Dermis blood vessel endothelial cell (primary cell): ENCODE measurements at regions not wholly inside any gene's neighbourhood (a gene's known extent, or its start where the extent isn't known, plus 50 kb on each side); places are given as distances from the start of the nearest gene placed in this dataset.

ENCODE experiments used
- DNase-seq: peaks from one replicate; pipeline ENCODE4 v3.0.0; 2010

GRCh38 chr1:198865319-198865718, 226.5 kb downstream of the PTPRC start:
- no peak for DNase-seq

DNA sequence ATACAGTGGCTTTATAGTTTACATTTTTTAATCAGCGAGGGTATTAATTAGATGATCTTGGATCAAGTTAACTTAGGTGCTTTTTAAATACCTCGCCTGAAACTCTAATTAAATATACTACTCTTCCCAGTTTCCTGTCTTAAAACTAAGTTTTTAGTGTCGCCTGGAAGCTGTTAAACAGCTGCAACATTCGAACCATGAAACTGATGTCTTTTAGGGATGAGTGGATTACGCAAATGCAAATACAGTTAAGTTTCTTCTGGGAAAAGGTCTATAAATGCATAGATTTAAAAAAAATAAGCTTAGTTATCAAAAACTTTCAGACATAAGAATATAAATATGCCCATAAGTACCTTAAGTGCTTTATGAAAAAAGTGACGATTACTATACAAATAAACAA, 228.3 kb downstream of the PTPRC start:
- DNase-seq = no peak

- DNase-seq = no peak
Measured at GRCh38 chr1:198873696-198874230, 234.9 kb downstream of the PTPRC start.

DNA sequence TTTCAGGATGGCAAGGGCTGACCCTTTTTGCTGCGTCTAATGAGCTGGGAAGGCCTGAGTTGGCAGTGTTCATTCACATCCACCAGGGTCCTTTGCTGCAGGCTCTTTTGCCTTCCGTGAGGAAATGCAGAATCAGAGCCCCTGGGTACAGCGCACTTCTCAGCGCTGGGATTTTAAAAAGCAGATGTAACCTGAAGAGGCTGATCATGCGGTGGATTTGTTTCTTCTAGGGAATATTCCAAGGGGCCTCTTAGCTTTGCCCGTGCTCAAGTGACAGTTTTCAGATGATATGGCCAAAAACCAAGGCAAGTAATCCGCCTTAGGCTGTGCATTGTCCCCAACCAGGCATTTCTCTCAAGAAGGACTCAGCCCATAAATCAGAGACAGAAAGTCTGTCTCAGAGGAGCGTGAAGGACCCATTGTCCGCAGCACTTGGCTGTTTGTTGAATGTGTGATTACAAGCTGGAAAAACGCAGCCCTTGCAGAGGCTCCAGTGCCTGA, 237.6 kb downstream of the PTPRC start:
- no peak for DNase-seq

- DNase-seq = no peak
Measured at GRCh38 chr1:198878566-198878965, 239.7 kb downstream of the PTPRC start.

DNA sequence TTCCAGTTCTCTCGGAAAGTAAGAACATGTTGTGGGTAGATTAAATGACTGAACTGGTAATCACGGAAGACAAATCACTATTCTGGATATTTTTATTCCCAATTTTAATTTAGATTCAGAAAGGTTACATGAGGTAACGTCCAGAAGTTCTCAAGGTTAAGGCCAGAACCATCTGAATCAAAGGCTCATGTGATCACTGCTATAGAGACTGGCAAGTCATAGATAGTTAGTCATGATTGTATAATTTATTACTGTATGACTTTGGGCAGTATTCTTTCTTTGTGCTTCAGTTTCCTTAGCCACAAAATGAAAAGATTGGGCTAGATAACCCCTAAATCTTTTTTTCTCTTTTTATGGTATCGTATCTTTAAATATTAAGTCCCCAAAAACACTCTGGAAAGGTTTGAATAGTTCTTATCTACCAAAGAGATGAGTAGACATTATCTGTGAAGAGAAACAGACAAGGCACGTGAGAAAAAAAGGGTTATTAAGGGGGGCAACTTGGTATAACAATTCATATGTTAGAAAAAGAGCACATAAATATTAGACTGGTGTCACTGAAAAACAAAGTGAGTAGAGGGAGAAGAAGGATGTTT, 241.0 kb downstream of the PTPRC start:
- DNase-seq = no peak

GRCh38 chr1:198880397-198880796, 241.6 kb downstream of the PTPRC start:
- DNase-seq = no peak

DNA sequence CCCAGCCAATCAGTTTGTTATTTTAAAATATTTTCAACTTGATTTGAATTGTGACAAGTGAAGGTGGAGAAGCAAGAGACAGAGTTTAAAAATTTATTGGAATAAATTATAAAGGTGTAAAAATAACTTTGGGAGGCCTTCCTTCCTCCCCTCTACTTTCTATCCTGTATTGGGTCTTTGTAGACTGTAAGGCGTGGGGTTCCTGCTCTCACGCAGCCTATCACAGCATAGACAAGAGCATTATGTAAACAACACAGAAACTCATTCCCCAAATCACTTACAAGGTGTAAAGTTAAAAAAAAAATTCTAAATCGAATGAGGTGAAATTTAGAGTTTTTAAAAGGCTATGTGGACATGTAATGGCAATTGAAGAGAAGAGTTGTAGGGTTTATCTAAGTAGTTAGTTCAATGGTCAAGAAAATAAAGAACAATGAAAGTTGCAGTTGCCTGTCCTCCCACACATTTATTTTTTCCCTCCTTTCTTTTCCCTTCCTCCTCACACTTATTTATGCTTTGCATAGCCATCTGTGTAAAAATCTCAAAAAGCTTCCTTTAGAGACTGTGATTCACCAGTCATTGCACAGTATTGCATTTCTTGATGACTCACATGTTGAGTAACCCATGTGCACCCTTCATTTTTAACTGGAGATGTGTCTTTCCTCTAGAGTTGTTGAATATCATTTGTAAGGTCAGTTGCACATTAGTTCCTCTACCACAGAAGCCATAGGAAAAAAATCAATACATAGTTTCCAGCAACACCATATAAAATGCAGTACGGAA, 242.2 kb downstream of the PTPRC start:
- DNase-seq = peak; percentile 78

GRCh38 chr1:198883184-198883583, 244.3 kb downstream of the PTPRC start:
- no peak for DNase-seq

GRCh38 chr1:198887866-198888265, 249.0 kb downstream of the PTPRC start:
- no peak for DNase-seq

DNA sequence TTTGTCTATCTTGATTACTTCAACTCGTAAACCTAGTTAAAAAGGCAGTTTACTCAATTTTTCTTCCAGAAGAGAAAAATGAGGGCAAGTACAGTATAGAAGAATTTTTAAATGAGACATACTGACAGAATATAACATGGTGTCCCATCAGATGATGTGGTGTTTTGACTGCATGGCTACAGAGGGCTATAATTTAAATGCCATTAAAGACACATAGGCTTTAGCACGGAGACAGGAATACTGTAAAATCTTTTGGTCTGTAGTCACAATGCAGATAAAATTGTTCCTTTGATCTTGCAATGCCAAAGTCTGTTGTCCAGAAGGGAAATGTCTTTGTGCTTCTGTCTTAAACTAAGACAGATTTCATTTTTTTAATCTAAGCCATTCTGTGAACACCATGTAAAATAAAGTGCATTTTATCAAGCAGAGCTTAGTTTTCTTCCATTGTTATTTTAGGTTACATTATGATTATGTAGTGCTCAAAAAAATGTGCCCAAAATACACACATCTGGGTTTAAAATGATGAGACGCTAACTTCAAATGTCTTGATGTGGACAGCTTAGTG, 249.6 kb downstream of the PTPRC start:
- DNase-seq = no peak

DNA sequence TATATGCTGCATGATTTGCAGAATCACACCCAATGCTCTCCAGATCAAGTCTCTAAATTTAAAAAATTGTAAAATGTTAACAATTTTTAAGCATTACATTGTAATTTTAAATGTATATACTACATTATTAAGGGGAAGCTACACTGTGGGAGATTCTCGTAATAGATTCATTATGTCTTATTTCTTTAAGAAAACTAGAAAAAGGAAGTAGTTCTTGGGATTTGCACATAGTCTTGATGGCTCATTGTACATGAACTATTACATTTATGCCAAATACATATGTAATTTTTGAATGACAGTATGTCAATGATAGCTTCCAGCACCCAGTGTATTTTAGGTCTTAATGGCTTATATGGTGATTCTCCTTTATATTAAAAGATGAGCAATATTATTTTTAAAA, 250.3 kb downstream of the PTPRC start:
- DNase-seq = no peak

DNA sequence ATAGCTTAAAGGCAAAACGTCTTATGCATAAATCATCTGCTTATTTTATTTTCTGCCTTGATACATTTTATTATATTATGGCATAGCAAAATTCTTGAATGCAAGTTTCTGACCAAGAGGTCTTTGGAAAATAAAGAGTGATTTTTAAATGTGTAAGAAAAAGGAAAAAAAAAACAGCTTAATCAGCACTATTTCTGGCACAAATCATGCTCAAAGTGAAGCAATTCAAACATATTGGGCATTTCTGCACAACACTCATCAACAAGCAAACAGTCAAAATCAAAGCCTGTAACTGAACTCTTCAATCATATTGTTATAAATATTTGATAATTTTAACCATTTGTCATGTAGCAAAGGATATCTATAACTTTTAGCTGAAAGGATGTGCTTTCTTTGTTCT, 250.9 kb downstream of the PTPRC start:
- no peak for DNase-seq

- DNase-seq = no peak
Measured at GRCh38 chr1:198890214-198890930, 251.5 kb downstream of the PTPRC start.

DNA sequence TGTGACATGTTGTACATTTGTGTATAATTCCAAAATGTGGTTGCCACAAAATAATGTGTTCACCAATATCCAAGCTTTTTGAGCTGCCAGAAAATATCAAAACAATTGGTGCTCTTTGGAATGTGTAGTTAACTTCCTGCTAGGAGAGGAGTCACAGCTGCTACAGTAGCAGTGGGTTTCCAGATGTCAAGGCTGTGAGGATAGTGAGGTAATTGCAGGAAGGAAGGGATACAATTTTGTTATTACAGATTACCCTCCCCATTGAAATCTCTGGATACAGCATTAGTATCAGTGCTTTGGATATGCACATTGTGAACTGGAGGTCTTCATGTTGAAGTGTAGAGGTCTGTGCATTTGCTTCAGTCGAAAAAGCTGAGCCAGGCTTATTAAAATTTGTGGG, 253.2 kb downstream of the PTPRC start:
- DNase-seq = peak; percentile 91

- no peak for DNase-seq
Measured at GRCh38 chr1:198893141-198893540, 254.3 kb downstream of the PTPRC start.

- peak; percentile 27 for DNase-seq
Measured at GRCh38 chr1:198893763-198894444, 255.1 kb downstream of the PTPRC start.

- no peak for DNase-seq
Measured at GRCh38 chr1:198901266-198901665, 262.4 kb downstream of the PTPRC start.

DNA sequence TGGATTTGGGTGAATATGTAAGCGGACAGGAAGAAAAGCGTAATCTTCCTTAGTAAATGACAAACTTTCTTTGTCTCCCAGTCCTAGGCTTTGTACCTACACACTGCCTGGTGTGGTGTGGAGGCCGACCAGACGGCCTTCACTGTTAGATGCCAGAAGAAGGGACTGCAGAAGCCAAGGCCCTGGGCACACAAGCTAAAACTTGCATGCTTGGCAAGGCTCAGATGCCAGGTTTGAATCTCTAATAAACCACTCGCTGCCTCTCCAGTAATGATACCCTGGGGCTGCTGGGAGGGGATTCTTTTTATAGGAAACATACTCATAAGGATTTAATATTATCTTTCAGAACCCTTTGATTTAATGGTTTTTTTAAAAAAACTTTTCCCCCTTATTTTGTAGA, 263.8 kb downstream of the PTPRC start:
- DNase-seq = no peak

DNA sequence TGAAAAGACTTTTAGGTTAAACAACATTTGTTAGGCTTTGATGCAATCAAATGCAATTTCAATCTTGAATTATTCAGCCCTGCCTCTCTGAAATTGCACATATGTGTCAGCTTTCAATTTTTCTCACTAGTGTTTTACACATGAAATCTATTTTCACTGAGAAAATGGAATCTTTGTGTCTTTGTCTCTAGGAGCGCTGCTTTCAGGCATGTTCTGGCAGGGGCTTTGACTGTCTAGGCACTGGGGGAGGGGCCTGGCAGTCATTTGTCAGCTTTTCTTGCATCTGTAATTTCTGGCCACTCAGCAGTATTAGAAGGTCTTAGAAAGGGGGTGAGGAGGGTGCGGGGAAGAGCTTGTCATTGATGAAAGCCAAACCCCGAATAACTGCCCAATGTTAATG, 264.4 kb downstream of the PTPRC start:
- DNase-seq = no peak

- no peak for DNase-seq
Measured at GRCh38 chr1:198903621-198904020, 264.8 kb downstream of the PTPRC start.

DNA sequence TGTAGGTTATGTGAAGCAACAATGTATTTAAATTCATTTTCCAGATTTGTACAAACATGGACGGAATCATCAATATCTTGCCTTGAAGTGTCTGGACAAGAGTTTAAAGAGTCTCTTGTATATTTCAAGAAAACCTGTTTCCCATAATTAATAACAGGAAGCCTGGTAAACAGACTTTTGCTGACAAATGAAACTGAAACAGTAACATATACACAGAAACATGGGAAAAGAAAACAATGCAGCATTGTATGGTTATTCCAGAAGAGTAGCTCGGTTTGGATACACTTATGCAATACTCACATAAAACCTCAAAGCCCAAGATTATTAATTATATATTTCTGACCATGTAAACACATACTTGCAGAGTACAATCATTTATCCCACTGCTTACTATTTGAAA, 265.5 kb downstream of the PTPRC start:
- peak; percentile 52 for DNase-seq
